ENCODE measurements at regions not wholly inside any gene's neighbourhood (a gene's known extent, or its start where the extent isn't known, plus 50 kb on each side); places are given as distances from the start of the nearest gene placed in this dataset.

GRCh38 chr3:64888840-64889392 lies 201.1 kb upstream of the ADAMTS9 start:
- Histone ChIP-seq H3K9ac (ENCODE audit: low read length) (no peak overlapping the region), H3K27me3 (ENCODE audit: insufficient read depth, low read length) (0 out of 2 replicates have a peak, but pooled peaks cover 4% of the 10 kb centered on the region), H2AFZ (ENCODE audit: low read depth, low read length, poor library complexity, severe bottlenecking) (no peak overlapping the region), H3K79me2 (ENCODE audit: insufficient read depth, low read length) (no peaks in the 10 kb centered on the region), H3K4me2 (ENCODE audit: low read length) (no peak overlapping the region), H3K4me3 (replicated peaks in 1 of 2; ENCODE audit: low read depth in 1 of 2, low read length in 2 of 2) (no peak overlapping the region), H3K9me3 (ENCODE audit: control insufficient read depth in 1 of 2, insufficient read depth in 1 of 2, low read depth in 1 of 2, low read length in 2 of 2) (no peaks in the 10 kb centered on the region), H3K4me1 (ENCODE audit: control insufficient read depth in 1 of 2, insufficient read depth in 2 of 2, low read length in 2 of 2) (no peaks in the 10 kb centered on the region), H4K20me1 (ENCODE audit: insufficient read depth) (no peaks in the 10 kb centered on the region), H3K27ac (ENCODE audit: low read depth, low read length) (no peak overlapping the region), H3K9me2 (ENCODE audit: insufficient read depth) (no peaks in the 10 kb centered on the region), H3K36me3 (ENCODE audit: control insufficient read depth in 1 of 2, insufficient read depth in 2 of 2, low read length in 2 of 2) (no peaks in the 10 kb centered on the region)
- intact Hi-C loops (cut with micrococcal nuclease), result no loop called here
- CTCF ChIA-PET, result no interaction called here
- no peak for DNase-seq (ENCODE audit: low read depth, low spot score)
- POLR2A ChIA-PET, result no interaction called here
- no peak for ATAC-seq
- BruUV-seq (replicated peaks), result no TSS peak
- RAD21 ChIA-PET (ENCODE audit: low non-redundant PET in 1 of 2, low total read pairs in 2 of 2, uncharacterized antibody in 2 of 2, unreplicated experiment in 2 of 2), result no interaction called here
- TF ChIP-seq EZH2phosphoT487 (IDR thresholded peaks at IDR 0.05; ENCODE audit: borderline replicate concordance) (no peak), CBX3 (IDR thresholded peaks at IDR 0.05; ENCODE audit: low read depth) (no peak), EGR1 (IDR thresholded peaks at IDR 0.05; ENCODE audit: low read depth) (no peak), POLR2AphosphoS5 (IDR thresholded peaks at IDR 0.05; ENCODE audit: low read depth, low read length) (no peak)

- POLR2A ChIA-PET, result no interaction called here
- Histone ChIP-seq H3K9ac (ENCODE audit: low read length) (no peak overlapping the region), H3K36me3 (ENCODE audit: control insufficient read depth in 1 of 2, insufficient read depth in 2 of 2, low read length in 2 of 2) (no peaks in the 10 kb centered on the region), H3K4me3 (replicated peaks in 1 of 2; ENCODE audit: low read depth in 1 of 2, low read length in 2 of 2) (no peak overlapping the region), H3K27me3 (ENCODE audit: insufficient read depth, low read length) (0 out of 2 replicates have a peak, but pooled peaks cover 4% of the 10 kb centered on the region), H3K9me2 (ENCODE audit: insufficient read depth) (no peaks in the 10 kb centered on the region), H3K79me2 (ENCODE audit: insufficient read depth, low read length) (no peaks in the 10 kb centered on the region), H3K4me1 (ENCODE audit: control insufficient read depth in 1 of 2, insufficient read depth in 2 of 2, low read length in 2 of 2) (no peaks in the 10 kb centered on the region), H3K27ac (ENCODE audit: low read depth, low read length) (no peak overlapping the region), H2AFZ (ENCODE audit: low read depth, low read length, poor library complexity, severe bottlenecking) (no peak overlapping the region), H4K20me1 (ENCODE audit: insufficient read depth) (no peaks in the 10 kb centered on the region), H3K4me2 (ENCODE audit: low read length) (no peak overlapping the region), H3K9me3 (ENCODE audit: control insufficient read depth in 1 of 2, insufficient read depth in 1 of 2, low read depth in 1 of 2, low read length in 2 of 2) (no peaks in the 10 kb centered on the region)
- intact Hi-C loops (cut with micrococcal nuclease), result no loop called here
- ATAC-seq (no peak), DNase-seq (ENCODE audit: low read depth, low spot score) (no peak)
- no TSS peak for BruUV-seq (replicated peaks)
- CTCF ChIA-PET, result no interaction called here
- RAD21 ChIA-PET (ENCODE audit: low non-redundant PET in 1 of 2, low total read pairs in 2 of 2, uncharacterized antibody in 2 of 2, unreplicated experiment in 2 of 2), result no interaction called here
- TF ChIP-seq POLR2AphosphoS5 (IDR thresholded peaks at IDR 0.05; ENCODE audit: low read depth, low read length), result no peak
- TF ChIP-seq, protein P1, sequence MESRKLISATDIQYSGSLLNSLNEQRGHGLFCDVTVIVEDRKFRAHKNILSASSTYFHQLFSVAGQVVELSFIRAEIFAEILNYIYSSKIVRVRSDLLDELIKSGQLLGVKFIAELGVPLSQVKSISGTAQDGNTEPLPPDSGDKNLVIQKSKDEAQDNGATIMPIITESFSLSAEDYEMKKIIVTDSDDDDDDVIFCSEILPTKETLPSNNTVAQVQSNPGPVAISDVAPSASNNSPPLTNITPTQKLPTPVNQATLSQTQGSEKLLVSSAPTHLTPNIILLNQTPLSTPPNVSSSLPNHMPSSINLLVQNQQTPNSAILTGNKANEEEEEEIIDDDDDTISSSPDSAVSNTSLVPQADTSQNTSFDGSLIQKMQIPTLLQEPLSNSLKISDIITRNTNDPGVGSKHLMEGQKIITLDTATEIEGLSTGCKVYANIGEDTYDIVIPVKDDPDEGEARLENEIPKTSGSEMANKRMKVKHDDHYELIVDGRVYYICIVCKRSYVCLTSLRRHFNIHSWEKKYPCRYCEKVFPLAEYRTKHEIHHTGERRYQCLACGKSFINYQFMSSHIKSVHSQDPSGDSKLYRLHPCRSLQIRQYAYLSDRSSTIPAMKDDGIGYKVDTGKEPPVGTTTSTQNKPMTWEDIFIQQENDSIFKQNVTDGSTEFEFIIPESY (IDR thresholded peaks at IDR 0.05; ENCODE audit: extremely low read depth, insufficient replicate concordance, low read length), result no peak
- TF ChIP-seq CEBPB (IDR thresholded peaks at IDR 0.05; ENCODE audit: low read depth), result no peak
- TF ChIP-seq EGR1 (IDR thresholded peaks at IDR 0.05; ENCODE audit: low read depth), result no peak
- no peak for TF ChIP-seq EZH2phosphoT487 (IDR thresholded peaks at IDR 0.05; ENCODE audit: borderline replicate concordance)
- TF ChIP-seq, protein P2, sequence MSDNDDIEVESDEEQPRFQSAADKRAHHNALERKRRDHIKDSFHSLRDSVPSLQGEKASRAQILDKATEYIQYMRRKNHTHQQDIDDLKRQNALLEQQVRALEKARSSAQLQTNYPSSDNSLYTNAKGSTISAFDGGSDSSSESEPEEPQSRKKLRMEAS (IDR thresholded peaks at IDR 0.05), result no peak
- no peak for TF ChIP-seq YY1 (IDR thresholded peaks at IDR 0.05; ENCODE audit: extremely low read depth, insufficient replicate concordance, low read depth, low read length)
- TF ChIP-seq SRF (IDR thresholded peaks at IDR 0.05; ENCODE audit: low read depth), result no peak
- no peak for TF ChIP-seq ELF1 (IDR thresholded peaks at IDR 0.05; ENCODE audit: borderline replicate concordance, low read depth)
- TF ChIP-seq JUND (IDR thresholded peaks at IDR 0.05), result no peak
- no peak for TF ChIP-seq ZNF274 (IDR thresholded peaks at IDR 0.05; ENCODE audit: low read depth, low read length)
- no peak for TF ChIP-seq ZFX (IDR thresholded peaks at IDR 0.05)
- no peak for TF ChIP-seq CBX3 (IDR thresholded peaks at IDR 0.05; ENCODE audit: low read depth)
- no peak for TF ChIP-seq POLR2A (IDR thresholded peaks at IDR 0.05; ENCODE audit: borderline replicate concordance, extremely low read depth, insufficient read depth, insufficient read length)
- no peak for TF ChIP-seq RAD21 (IDR thresholded peaks at IDR 0.05; ENCODE audit: low read depth)
- no peak for TF ChIP-seq CTCF (IDR thresholded peaks at IDR 0.05 in 2 of 3, conservative IDR thresholded peaks at IDR 0.05 in 1 of 3; ENCODE audit: borderline replicate concordance in 1 of 3, insufficient read depth in 1 of 3, low read depth in 2 of 3, low read length in 2 of 3)
These were observed 200.4 kb upstream of the ADAMTS9 start for GRCh38 chr3:64888165-64888564.
